WTC11 (cell line): ENCODE measurements at regions not wholly inside any gene's neighbourhood (a gene's known extent, or its start where the extent isn't known, plus 50 kb on each side); places are given as distances from the start of the nearest gene placed in this dataset.
"Not testable (repeated sequence)": the region's sequence is repeated elsewhere in the genome, so short reads cannot be mapped to it uniquely, and the experiment has no call there.

Source experiments
- ATAC-seq: fragments of 200-7000 bp; cut with Tn5 transposase; 2 replicates; pipeline ENCODE4 v1.10.0; 2021; ENCODE audit warnings: mild to moderate bottlenecking, moderate library complexity
- CTCF ChIA-PET: fragments of 300-600 bp; sonication (Branson Sonifier 250); formaldehyde crosslinking; loops from one replicate; lab custom pipeline; 2021; ENCODE audit warnings: antibody characterized with exemption; lab: Charles Lee
- POLR2A ChIA-PET: fragments of 350-600 bp; sonication (Branson Sonifier 250); formaldehyde crosslinking; loops from one replicate; lab custom pipeline; 2021; ENCODE audit warnings: antibody characterized with exemption; lab: Charles Lee
- DNase-seq: peaks from one replicate; pipeline ENCODE4 v3.0.0; 2021; ENCODE audit warnings: low spot score
- H3K27ac Mint-ChIP-seq: 2 replicates; pipeline ENCODE4 v1.8.0; 2021; ENCODE audit warnings: mixed read lengths
- H3K27me3 Mint-ChIP-seq: 2 replicates; pipeline ENCODE4 v1.8.0; 2021; ENCODE audit warnings: low read depth, mild to moderate bottlenecking, moderate library complexity, mixed read lengths
- H3K36me3 Mint-ChIP-seq: 2 replicates; pipeline ENCODE4 v1.8.0; 2021; ENCODE audit warnings: mixed read lengths
- H3K4me1 Mint-ChIP-seq: 2 replicates; pipeline ENCODE4 v1.8.0; 2022; ENCODE audit warnings: mixed read lengths
- H3K4me3 Mint-ChIP-seq: 2 replicates; pipeline ENCODE4 v1.8.0; 2021; ENCODE audit warnings: mild to moderate bottlenecking, moderate library complexity, mixed read lengths
- H3K9me3 Mint-ChIP-seq: 2 replicates; pipeline ENCODE4 v1.8.0; 2021; ENCODE audit warnings: mixed read lengths
- ATF2 ChIP-seq: sonication (generic); formaldehyde crosslinking; IDR thresholded peaks from 2 replicates; pipeline ENCODE4 v1.8.1; 2022; ENCODE audit warnings: low read depth, missing genetic modification reagents, borderline replicate concordance
- CREB1 ChIP-seq: sonication (generic); formaldehyde crosslinking; IDR thresholded peaks from 2 replicates; pipeline ENCODE4 v1.8.0; 2023; ENCODE audit warnings: mild to moderate bottlenecking, missing genetic modification reagents
- ERG ChIP-seq: fragments of 250-450 bp; sonication (Bioruptor Pico); IDR thresholded peaks from 2 replicates; pipeline ENCODE4 v1.8.0; 2021; ENCODE audit warnings: mild to moderate bottlenecking
- PRRX2 ChIP-seq: fragments of 250-450 bp; sonication (Bioruptor Pico); IDR thresholded peaks from 2 replicates; pipeline ENCODE4 v1.8.0; 2021; ENCODE audit warnings: mild to moderate bottlenecking
- ZBTB43 ChIP-seq: sonication (generic); formaldehyde crosslinking; IDR thresholded peaks from 2 replicates; pipeline ENCODE4 v1.8.1; 2023; ENCODE audit warnings: mild to moderate bottlenecking, missing genetic modification reagents
- ZMAT4 ChIP-seq: fragments of 250-450 bp; sonication (Bioruptor Pico); IDR thresholded peaks from 2 replicates; pipeline ENCODE4 v1.9.0; 2021; ENCODE audit warnings: mild to moderate bottlenecking
- TF ChIP-seq, protein P1 (sequence below): sonication (generic); formaldehyde crosslinking; conservative IDR thresholded peaks from 2 replicates; pipeline ENCODE4 v1.8.1; 2022; ENCODE audit warnings: mild to moderate bottlenecking, missing genetic modification reagents

DNA sequence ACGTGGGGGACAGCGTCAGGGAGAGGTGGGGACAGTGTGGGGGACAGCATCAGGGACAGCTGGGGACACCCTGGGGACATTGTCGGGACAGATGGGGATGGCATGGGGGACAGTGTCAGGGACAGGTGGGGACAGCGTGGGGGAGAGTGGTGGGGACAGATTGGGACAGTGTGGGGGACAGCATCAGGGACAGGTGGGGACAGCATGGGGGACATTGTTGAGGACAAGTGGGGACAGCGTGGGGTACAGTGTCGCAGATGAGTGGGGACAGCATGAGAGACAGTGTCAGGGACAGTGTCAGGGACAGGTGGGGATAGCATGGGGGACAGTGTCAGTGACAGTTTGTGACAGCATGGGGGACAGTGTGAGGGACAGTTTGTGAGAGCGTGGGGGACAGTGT is 240.9 kb downstream of the TMEM121 start (continued):
- TF ChIP-seq, protein P1, sequence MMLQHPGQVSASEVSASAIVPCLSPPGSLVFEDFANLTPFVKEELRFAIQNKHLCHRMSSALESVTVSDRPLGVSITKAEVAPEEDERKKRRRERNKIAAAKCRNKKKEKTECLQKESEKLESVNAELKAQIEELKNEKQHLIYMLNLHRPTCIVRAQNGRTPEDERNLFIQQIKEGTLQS (CRISPR knock-in tag): no peak
- TF ChIP-seq ATF2 (CRISPR knock-in tag): no peak
- TF ChIP-seq PRRX2: no peak
- no peak for TF ChIP-seq CREB1 (CRISPR knock-in tag)
- TF ChIP-seq ZBTB43 (CRISPR knock-in tag): no peak
- TF ChIP-seq ZMAT4 (CRISPR knock-in tag): no peak
- no peak for TF ChIP-seq ERG

DNA sequence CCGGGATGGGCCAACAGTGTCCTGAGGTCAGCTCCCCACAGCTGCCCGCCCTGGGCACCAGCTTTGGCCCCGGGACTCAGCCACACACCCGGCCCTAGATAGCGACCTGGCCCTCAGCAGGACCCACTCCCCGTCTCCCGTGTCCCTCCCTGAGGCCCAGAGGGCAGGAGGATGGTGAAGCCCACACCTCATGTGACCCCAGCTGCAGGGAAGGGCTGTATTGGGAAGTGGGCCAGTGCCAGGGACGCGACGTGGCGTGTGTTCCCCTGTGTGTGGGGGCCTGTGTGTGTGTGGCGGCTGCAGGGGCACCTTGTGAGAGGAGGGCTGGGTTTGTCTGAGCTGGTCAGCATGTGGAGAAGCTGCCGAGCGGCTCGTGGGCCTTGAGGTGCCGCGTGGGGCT is 241.7 kb downstream of the TMEM121 start:
- H3K4me3 Mint-ChIP-seq, ATAC-seq, DNase-seq, H3K4me1 Mint-ChIP-seq, H3K27me3 Mint-ChIP-seq, CTCF ChIA-PET, H3K27ac Mint-ChIP-seq, POLR2A ChIA-PET: not testable (repeated sequence)
- Mint-ChIP-seq H3K9me3 (peaks cover 21% of the 10 kb centered on the region), H3K36me3 (peaks cover 27% of the 10 kb centered on the region)

DNA sequence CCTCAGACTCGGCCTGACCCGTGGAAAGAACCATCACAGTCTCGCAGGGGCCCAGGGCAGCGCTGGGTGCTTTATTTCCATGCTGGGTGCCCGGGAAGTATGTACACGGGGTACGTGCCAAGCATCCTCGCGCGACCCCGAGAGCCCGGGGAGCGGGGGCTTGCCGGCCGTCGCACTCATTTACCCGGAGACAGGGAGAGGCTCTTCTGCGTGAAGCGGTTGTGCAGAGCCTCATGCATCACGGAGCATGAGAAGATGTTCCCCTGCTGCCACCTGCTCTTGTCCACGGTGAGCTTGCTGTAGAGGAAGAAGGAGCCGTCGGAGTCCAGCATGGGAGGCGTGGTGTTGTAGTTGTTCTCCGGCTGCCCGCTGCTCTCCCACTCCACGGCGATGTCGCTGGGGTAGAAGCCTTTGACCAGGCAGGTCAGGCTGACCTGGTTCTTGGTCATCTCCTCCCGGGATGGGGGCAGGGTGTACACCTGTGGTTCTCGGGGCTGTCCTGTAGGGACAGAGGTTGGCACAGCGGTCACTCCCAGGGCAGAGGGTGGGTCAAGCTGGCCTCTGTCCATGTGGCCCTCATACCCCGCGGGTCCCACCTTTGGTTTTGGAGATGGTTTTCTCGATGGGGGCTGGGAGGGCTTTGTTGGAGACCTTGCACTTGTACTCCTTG is 242.8 kb downstream of the TMEM121 start:
- H3K27ac Mint-ChIP-seq, ATAC-seq, POLR2A ChIA-PET, DNase-seq, H3K4me1 Mint-ChIP-seq, H3K4me3 Mint-ChIP-seq, H3K27me3 Mint-ChIP-seq, CTCF ChIA-PET: not testable (repeated sequence)
- H3K9me3 Mint-ChIP-seq: peaks cover 21% of the 10 kb centered on the region
- peaks cover 36% of the 10 kb centered on the region for H3K36me3 Mint-ChIP-seq

- not testable (repeated sequence) for H3K27me3 Mint-ChIP-seq
Measured at GRCh38 chr14:105770619-105771216, 244.3 kb downstream of the TMEM121 start.

GRCh38 chr14:105771261-105772226 is 245.2 kb downstream of the TMEM121 start:
- POLR2A ChIA-PET, H3K27me3 Mint-ChIP-seq, DNase-seq, CTCF ChIA-PET, ATAC-seq, H3K4me3 Mint-ChIP-seq, H3K4me1 Mint-ChIP-seq, H3K27ac Mint-ChIP-seq: not testable (repeated sequence)
- peaks cover 46% of the 10 kb centered on the region for H3K36me3 Mint-ChIP-seq
- peaks cover 25% of the 10 kb centered on the region for H3K9me3 Mint-ChIP-seq

More at GRCh38 chr14:105770619-105771216, 244.3 kb downstream of the TMEM121 start:
- H3K4me1 Mint-ChIP-seq, ATAC-seq, DNase-seq, H3K27ac Mint-ChIP-seq, POLR2A ChIA-PET, CTCF ChIA-PET, H3K4me3 Mint-ChIP-seq: not testable (repeated sequence)
- peaks cover 25% of the 10 kb centered on the region for H3K9me3 Mint-ChIP-seq
- H3K36me3 Mint-ChIP-seq: peaks cover 46% of the 10 kb centered on the region

GRCh38 chr14:105772710-105773250 is 246.4 kb downstream of the TMEM121 start:
- CTCF ChIA-PET, H3K27me3 Mint-ChIP-seq, ATAC-seq, POLR2A ChIA-PET, H3K4me3 Mint-ChIP-seq, DNase-seq, H3K4me1 Mint-ChIP-seq, H3K27ac Mint-ChIP-seq: not testable (repeated sequence)
- peaks cover 29% of the 10 kb centered on the region for H3K9me3 Mint-ChIP-seq
- peaks cover 48% of the 10 kb centered on the region for H3K36me3 Mint-ChIP-seq
